Neuronal stem cell (in vitro differentiated cells): ENCODE measurements at regions not wholly inside any gene's neighbourhood (a gene's known extent, or its start where the extent isn't known, plus 50 kb on each side); places are given as distances from the start of the nearest gene placed in this dataset.

Experiments used
- DNase-seq: peaks from one replicate; pipeline ENCODE4 v3.0.0-alpha.2; 2013; ENCODE audit warnings: low spot score
- H2AFZ ChIP-seq: one replicate; pipeline ENCODE4 v1.6.1; 2013; ENCODE audit warnings: mild to moderate bottlenecking, low read length, inconsistent platforms
- H2AK5ac ChIP-seq: 2 replicates; pipeline ENCODE4 v1.6.1; 2013; ENCODE audit warnings: low read depth, mild to moderate bottlenecking, inconsistent platforms, low read length, moderate library complexity, mixed read lengths
- H2BK120ac ChIP-seq: 2 replicates; pipeline ENCODE4 v1.6.1; 2013; ENCODE audit warnings: low read depth, mild to moderate bottlenecking, inconsistent platforms, low read length, moderate library complexity, mixed read lengths
- H2BK12ac ChIP-seq: one replicate; pipeline ENCODE4 v1.6.1; 2013; ENCODE audit warnings: low read length, inconsistent platforms
- H2BK15ac ChIP-seq: 2 replicates; pipeline ENCODE4 v1.6.1; 2013; ENCODE audit warnings: mild to moderate bottlenecking, low read length, inconsistent platforms, mixed read lengths
- H2BK5ac ChIP-seq: one replicate; pipeline ENCODE4 v1.6.1; 2013; ENCODE audit warnings: inconsistent platforms, mild to moderate bottlenecking, low read length, moderate library complexity
- H3K14ac ChIP-seq: one replicate; pipeline ENCODE4 v1.6.1; 2013; ENCODE audit warnings: low read length, inconsistent platforms
- H3K18ac ChIP-seq: 2 replicates; pipeline ENCODE4 v1.6.1; 2013; ENCODE audit warnings: low read length, inconsistent platforms
- H3K23ac ChIP-seq: 2 replicates; pipeline ENCODE4 v1.6.1; 2013; ENCODE audit warnings: low read depth, mild to moderate bottlenecking, mixed read lengths, low read length, inconsistent platforms; ENCODE audit not compliant: poor library complexity
- H3K27ac ChIP-seq: replicated peaks from 3 replicates; pipeline ENCODE4 v1.5.1; 2013; ENCODE audit warnings: low read length, inconsistent platforms
- H3K27me3 ChIP-seq, 3 experiments: 2 replicates each; pipeline ENCODE4 v1.6.1; 2013; ENCODE audit warnings: low read length in 3 of 3, mild to moderate bottlenecking in 2 of 3, inconsistent platforms in 1 of 3, low read depth in 1 of 3, mixed read lengths in 1 of 3, moderate library complexity in 1 of 3; ENCODE audit not compliant: control insufficient read depth in 3 of 3, insufficient read depth in 3 of 3
- H3K36me3 ChIP-seq, 2 donors: replicated peaks in 1 of 2; 2 replicates each; pipeline ENCODE4 v1.6.1; 2013; ENCODE audit warnings: low read length in 2 of 2; ENCODE audit not compliant: control insufficient read depth in 2 of 2, insufficient read depth in 2 of 2
- H3K4ac ChIP-seq: 2 replicates; pipeline ENCODE4 v1.6.1; 2013; ENCODE audit warnings: inconsistent platforms, mild to moderate bottlenecking, low read length, moderate library complexity
- H3K4me1 ChIP-seq, 2 donors: 1 replicate in 1 of 2; 2 replicates in 1 of 2; pipeline ENCODE4 v1.6.1; 2013; ENCODE audit warnings: low read length in 2 of 2, low read depth in 1 of 2; ENCODE audit not compliant: control insufficient read depth in 2 of 2, insufficient read depth in 1 of 2
- H3K4me2 ChIP-seq: one replicate; pipeline ENCODE4 v1.6.1; 2013; ENCODE audit warnings: mild to moderate bottlenecking, low read length, inconsistent platforms; ENCODE audit not compliant: insufficient read depth, poor library complexity, severe bottlenecking
- H3K4me3 ChIP-seq, 2 donors: 2 replicates each; pipeline ENCODE4 v1.5.1; 2013; ENCODE audit warnings: low read length in 2 of 2, mild to moderate bottlenecking in 2 of 2, inconsistent platforms in 1 of 2, moderate library complexity in 1 of 2
- H3K79me1 ChIP-seq: one replicate; pipeline ENCODE4 v1.6.1; 2013; ENCODE audit warnings: low read depth, mild to moderate bottlenecking, inconsistent platforms, low read length, moderate library complexity
- H3K9ac ChIP-seq: one replicate; pipeline ENCODE4 v1.6.1; 2013; ENCODE audit warnings: mild to moderate bottlenecking, low read depth, low read length, inconsistent platforms; ENCODE audit not compliant: poor library complexity
- H3K9me3 ChIP-seq, 2 donors: replicated peaks in 1 of 2; 2 replicates each; pipeline versions ENCODE3 to v1.6.1; 2013; ENCODE audit warnings: low read length in 2 of 2, mild to moderate bottlenecking in 2 of 2, inconsistent platforms in 1 of 2, low read depth in 1 of 2, mixed read lengths in 1 of 2, moderate library complexity in 1 of 2; ENCODE audit not compliant: control insufficient read depth in 2 of 2, insufficient read depth in 1 of 2
- H4K8ac ChIP-seq: one replicate; pipeline ENCODE4 v1.6.1; 2013; ENCODE audit warnings: low read depth, mild to moderate bottlenecking, inconsistent platforms, low read length, moderate library complexity
- H4K91ac ChIP-seq: one replicate; pipeline ENCODE4 v1.6.1; 2013; ENCODE audit warnings: low read length, low read depth, mild to moderate bottlenecking, inconsistent platforms; ENCODE audit not compliant: poor library complexity
- WGBS, 2 donors: extraction: QIAGEN DNeasy Blood & Tissue Kit; methylation state at CpG; one replicate each; pipeline ENCODE4 v1.1.7; 2013; ENCODE audit warnings: missing lambda C conversion rate in 2 of 2, mixed read lengths in 1 of 2; ENCODE audit not compliant: insufficient read length in 2 of 2, insufficient replicate concordance in 1 of 2; ENCODE audit errors: extremely low coverage in 2 of 2; 5-methylcytosine and 5-hydroxymethylcytosine counted together

- WGBS, 2 donors, result no CpG with 5 or more reads among the region's 2 CpGs
- H2AK5ac ChIP-seq, result no peak overlapping the region
- H2BK15ac ChIP-seq, result no peak overlapping the region
- no peak overlapping the region for H4K8ac ChIP-seq
- H4K91ac ChIP-seq, result no peak overlapping the region
- no peaks in the 10 kb centered on the region for H3K4me1 ChIP-seq
- no peak overlapping the region for H3K27ac ChIP-seq
- no peak for DNase-seq
- H3K4me2 ChIP-seq, result no peak overlapping the region
- no peak overlapping the region for H2BK120ac ChIP-seq
- H3K18ac ChIP-seq, result no peak overlapping the region
- H2BK5ac ChIP-seq, result no peak overlapping the region
- H3K23ac ChIP-seq, result no peak overlapping the region
- no peaks in the 10 kb centered on the region for H3K36me3 ChIP-seq
- H3K9ac ChIP-seq, result no peak overlapping the region
- no peak overlapping the region for H2BK12ac ChIP-seq
- H3K79me1 ChIP-seq, result no peaks in the 10 kb centered on the region
- H2AFZ ChIP-seq, result no peak overlapping the region
- no peak overlapping the region for H3K4ac ChIP-seq
- no peak overlapping the region for H3K4me3 ChIP-seq
- no peak overlapping the region for H3K14ac ChIP-seq
- H3K27me3 ChIP-seq, result no peaks in the 10 kb centered on the region
- no peaks in the 10 kb centered on the region for H3K9me3 ChIP-seq
Observed at GRCh38 chr7:86262781-86263180, 380.9 kb upstream of the GRM3 start.

- Histone ChIP-seq H4K91ac (no peak overlapping the region), H3K4ac (no peak overlapping the region), H3K14ac (no peak overlapping the region), H4K8ac (no peak overlapping the region), H3K27me3 (no peaks in the 10 kb centered on the region), H3K9ac (no peak overlapping the region), H3K4me1 (no peaks in the 10 kb centered on the region), H2BK12ac (no peak overlapping the region), H3K9me3 (no peaks in the 10 kb centered on the region), H3K4me2 (no peak overlapping the region), H3K4me3 (no peak overlapping the region), H2AFZ (peak overlapping the region; percentile 53), H3K18ac (no peak overlapping the region), H3K79me1 (no peaks in the 10 kb centered on the region), H2AK5ac (no peak overlapping the region), H3K27ac (no peak overlapping the region), H2BK15ac (no peak overlapping the region), H3K36me3 (no peaks in the 10 kb centered on the region), H2BK120ac (no peak overlapping the region), H2BK5ac (no peak overlapping the region), H3K23ac (no peak overlapping the region)
- DNase-seq, result no peak
- no CpG with 5 or more reads among the region's 4 CpGs for WGBS, 2 donors
Observed at GRCh38 chr7:86257894-86258293, 385.8 kb upstream of the GRM3 start.

GRCh38 chr7:86252406-86252805 lies 391.3 kb upstream of the GRM3 start:
- Histone ChIP-seq H3K14ac (no peak overlapping the region), H2AK5ac (no peak overlapping the region), H3K4ac (no peak overlapping the region), H3K4me2 (no peak overlapping the region), H3K27me3 (no peaks in the 10 kb centered on the region), H3K36me3 (no peaks in the 10 kb centered on the region), H3K4me1 (no peaks in the 10 kb centered on the region), H2AFZ (no peak overlapping the region), H3K18ac (no peak overlapping the region), H4K8ac (no peak overlapping the region), H2BK12ac (no peak overlapping the region), H3K23ac (no peak overlapping the region), H4K91ac (no peak overlapping the region), H3K79me1 (no peaks in the 10 kb centered on the region), H2BK120ac (no peak overlapping the region), H3K9me3 (peaks cover 0 to 2% of the 10 kb centered on the region in 2 donors), H3K4me3 (no peak overlapping the region), H2BK5ac (no peak overlapping the region), H3K9ac (no peak overlapping the region), H3K27ac (no peak overlapping the region), H2BK15ac (no peak overlapping the region)
- WGBS, 2 donors, result no CpG with 5 or more reads among the region's 2 CpGs
- no peak for DNase-seq

GRCh38 chr7:86248977-86249376 lies 394.7 kb upstream of the GRM3 start:
- Histone ChIP-seq H4K8ac (no peak overlapping the region), H2BK120ac (no peak overlapping the region), H2AK5ac (no peak overlapping the region), H2BK5ac (no peak overlapping the region), H2BK15ac (no peak overlapping the region), H3K14ac (no peak overlapping the region), H3K18ac (no peak overlapping the region), H3K4me1 (no peaks in the 10 kb centered on the region), H2AFZ (no peak overlapping the region), H3K36me3 (no peaks in the 10 kb centered on the region), H3K27me3 (no peaks in the 10 kb centered on the region), H3K4me3 (no peak overlapping the region), H4K91ac (no peak overlapping the region), H3K23ac (no peak overlapping the region), H3K9ac (no peak overlapping the region), H3K4ac (no peak overlapping the region), H3K4me2 (no peak overlapping the region), H3K9me3 (peaks cover 0 to 2% of the 10 kb centered on the region in 2 donors), H3K79me1 (no peaks in the 10 kb centered on the region), H2BK12ac (no peak overlapping the region), H3K27ac (no peak overlapping the region)
- WGBS, 2 donors, result no CpG with 5 or more reads among the region's 1 CpG
- no peak for DNase-seq
